Activated CD4-positive, alpha-beta T cell treated with anti-CD3 and anti-CD28 coated beads, Interleukin-2, amount 50 U/mL, for 1 hour (primary cell): ENCODE measurements at regions not wholly inside any gene's neighbourhood (a gene's known extent, or its start where the extent isn't known, plus 50 kb on each side); places are given as distances from the start of the nearest gene placed in this dataset.
"Not testable (repeated sequence)": the region's sequence is repeated elsewhere in the genome, so short reads cannot be mapped to it uniquely, and the experiment has no call there.

Source experiments
- DNase-seq: peaks from one replicate; pipeline ENCODE4 v3.0.0-alpha.2; 2020

DNA sequence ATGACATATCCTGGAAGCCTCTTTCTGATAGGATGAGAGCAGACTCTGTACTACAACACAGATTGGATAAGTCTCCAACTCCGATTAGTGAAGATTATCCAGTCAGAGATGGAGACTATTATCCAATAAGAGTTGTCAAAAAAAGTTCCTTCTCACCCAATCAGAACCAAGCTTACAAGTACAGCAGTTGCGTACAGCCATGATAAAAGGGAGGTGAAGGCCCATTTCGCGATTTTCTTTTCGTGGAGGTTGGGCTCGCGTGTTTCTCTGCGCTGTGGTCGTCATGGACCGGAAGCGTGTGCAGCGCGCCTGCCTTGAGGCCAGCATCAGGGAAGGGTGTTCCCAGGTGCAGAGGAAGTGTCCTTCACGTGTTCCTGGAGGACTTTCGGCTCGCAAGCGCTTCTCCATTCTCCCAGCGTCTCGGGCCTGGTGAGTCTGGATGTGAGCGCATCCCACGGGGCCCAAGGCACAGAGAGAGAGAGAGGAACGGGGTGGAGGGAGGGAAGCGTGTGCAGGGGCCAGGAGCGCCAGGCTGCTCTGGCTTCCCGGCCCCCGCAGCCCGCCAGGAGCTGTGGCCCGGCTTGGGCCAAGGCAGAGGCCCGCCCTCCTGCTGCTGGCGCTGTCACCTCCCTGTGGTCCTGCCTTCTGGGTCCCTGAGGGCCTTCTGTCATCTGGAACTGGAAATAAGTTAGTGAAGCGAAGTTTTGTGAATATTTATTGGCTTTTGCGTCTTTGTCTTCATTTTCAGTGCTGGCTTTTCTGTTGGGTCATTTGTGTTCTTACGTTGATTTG lies 53.9 kb downstream of the CDRT15L2 start:
- not testable (repeated sequence) for DNase-seq

DNA sequence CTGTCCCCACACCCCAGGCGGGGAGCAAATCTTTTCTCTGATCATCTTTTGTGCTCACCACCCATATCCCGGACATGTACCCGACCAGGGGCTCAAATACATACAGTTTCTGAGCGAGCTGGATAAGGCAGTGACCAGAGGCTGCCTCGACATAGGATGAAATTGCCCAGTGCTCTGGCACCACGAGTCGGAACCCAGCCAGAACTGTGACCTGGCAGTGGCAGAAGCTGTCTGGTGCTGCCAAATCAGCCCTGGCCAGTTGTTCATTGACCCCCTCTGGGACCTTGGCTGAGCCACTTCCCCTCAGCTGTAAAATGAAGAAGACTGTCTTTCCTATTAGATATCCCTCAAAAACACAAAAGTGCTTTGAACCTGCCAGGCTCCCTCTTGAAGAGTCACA lies 60.6 kb downstream of the CDRT15L2 start:
- DNase-seq: not testable (repeated sequence)

DNA sequence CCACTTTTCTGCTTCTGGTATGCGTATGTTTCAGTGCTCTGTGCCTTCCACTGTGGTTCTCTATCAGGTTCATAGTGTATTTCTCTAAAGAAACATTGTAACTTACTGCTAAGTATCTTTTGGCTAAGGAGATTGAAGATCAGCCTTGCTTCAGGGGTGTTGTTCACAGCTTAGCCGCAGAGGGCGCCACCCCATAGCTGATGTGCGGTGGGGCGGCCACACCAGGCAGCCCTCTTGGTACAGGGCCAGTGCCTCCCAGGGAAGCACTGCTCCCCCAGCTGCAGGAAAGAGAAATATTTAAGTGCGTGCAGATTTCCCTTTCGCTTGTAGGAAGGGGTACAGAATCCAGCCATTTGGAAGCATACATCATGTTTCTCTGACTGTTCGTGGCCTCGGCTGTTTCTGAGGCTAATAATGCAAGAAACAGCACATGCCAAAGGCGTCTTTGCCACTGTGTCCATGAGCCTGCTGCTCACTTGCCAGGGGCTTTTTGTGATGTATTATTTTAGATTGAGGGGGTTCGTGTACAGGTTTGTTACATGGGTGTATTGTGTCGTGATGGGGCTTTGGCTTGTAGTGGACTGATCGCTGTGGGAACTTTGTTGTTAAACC lies 67.2 kb downstream of the CDRT15L2 start:
- not testable (repeated sequence) for DNase-seq

DNA sequence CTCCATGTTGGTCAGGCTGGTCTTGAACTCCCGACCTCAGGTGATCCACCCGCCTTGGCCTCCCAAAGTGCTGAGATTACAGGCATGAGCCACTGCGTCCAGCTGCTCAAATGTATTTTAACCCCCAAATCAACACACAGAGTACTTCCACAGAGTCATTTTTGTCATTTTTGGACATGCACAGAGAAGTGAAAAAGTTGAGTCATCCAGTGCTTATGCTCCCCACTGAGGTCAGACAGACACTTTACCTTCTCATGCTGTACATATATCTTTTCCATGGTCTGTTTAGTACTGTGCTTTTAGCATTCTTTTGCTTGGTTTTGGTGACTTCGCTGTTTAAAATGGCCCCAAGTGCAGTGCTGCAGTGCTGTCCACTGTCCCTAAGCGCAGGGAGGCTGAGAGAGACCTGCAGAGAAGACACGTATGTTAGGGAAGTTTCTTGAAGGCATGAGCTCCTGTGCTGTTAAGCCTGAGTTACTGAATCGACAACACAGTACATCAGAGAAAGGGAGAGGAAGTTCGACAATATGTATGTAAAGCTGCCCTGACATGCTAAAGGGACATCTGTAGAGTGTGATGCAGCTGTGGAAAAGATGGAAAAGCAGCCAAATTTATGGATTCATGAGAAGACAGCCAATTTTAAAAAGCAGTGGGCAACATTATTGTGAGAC lies 69.7 kb downstream of the CDRT15L2 start:
- not testable (repeated sequence) for DNase-seq

DNA sequence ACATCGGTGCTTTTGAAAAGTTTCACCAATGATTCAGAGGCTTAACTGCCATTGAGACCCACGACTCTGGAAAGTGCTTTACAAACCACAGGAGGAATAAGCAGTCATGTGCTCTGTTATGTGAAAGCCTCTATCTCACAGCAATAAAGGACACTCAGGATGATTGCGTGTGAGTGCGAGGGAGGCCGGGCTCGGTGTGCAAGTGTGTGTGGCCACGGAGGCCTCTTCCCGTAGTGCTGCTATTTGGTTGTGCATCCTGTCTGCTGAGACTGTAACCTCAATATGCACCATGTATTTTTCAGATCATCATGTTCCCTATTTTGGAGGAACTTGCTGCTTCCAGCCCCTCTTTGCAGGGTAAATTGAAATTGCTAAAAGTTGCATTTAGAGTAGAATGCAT lies 71.5 kb downstream of the CDRT15L2 start:
- not testable (repeated sequence) for DNase-seq

DNA sequence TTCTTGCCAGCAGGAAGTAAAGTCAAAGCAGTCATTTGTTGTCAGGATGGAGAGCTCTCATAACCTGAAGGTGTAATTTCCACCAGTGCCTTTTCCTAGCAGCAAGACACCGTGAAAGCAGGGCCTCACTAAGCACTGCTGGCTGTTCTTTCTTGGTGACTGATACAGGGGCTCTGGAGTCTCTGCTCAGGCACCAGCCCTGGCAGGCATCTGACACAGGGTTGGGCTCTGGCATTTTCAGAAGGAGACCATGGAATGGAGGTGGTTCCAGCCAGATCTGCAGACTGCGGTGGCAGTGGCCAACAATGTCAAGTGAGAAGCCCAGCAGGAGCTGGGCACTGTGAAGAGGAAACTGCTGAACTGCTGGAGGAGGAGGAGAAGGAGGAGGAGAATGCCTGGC lies 72.2 kb downstream of the CDRT15L2 start:
- DNase-seq: not testable (repeated sequence)

DNA sequence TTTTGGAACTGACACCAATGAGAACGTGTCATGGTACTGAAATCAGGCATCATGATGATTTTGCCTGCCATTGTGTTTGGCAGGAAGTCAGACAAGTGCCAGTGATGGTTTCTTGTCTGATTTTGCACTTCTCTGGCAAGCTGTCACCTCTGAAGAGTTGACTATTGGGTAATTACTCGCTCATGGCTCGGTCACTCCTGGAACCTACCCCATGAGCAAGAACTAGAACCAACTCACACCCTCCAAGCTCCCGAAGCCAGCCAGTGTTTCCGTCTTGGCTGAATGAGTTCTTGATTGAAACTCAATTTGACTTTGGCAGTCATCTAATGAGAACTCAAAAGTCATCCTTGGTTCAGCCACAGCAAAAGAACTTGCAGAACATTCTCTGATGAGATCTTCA lies 73.9 kb downstream of the CDRT15L2 start:
- DNase-seq: not testable (repeated sequence)

DNA sequence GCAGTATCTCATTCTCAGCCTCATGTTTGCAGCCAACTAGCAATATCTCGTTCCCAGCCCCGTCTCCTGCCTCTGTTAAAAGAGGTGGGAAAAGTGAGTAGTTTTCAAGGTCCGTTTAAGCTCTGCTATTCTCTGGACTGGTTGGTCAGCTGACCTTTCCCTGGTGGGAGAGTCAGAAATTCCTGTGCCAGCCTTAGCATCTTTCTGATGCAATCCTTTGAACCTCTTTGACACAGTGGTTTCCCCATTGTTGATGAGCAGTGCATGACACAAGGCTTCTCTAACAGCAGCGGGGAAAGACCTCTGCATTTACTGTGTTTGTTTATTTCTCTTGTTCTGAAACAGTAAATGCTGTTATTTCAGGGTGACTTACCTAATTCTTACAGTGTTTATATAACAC lies 74.6 kb downstream of the CDRT15L2 start:
- not testable (repeated sequence) for DNase-seq

DNA sequence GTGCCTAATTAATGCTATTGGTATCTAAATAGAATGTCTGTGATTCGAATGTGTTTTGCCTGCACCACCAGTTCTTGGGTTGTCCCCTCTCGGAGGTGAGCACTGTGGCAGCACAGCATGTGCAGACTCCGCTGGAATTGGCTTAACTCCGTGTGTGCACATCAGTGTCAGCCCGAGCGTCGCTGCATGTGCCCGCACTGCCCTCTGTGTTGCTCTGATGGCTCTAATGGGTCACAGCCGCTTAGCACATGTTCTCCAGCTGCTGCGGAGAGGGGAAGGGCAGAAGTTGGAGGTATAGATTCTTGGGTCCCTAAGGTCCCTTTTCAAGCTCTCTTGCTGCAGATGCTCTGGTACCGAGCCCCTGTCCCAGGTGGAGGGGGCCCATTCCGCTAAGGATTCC lies 75.1 kb downstream of the CDRT15L2 start:
- not testable (repeated sequence) for DNase-seq

DNA sequence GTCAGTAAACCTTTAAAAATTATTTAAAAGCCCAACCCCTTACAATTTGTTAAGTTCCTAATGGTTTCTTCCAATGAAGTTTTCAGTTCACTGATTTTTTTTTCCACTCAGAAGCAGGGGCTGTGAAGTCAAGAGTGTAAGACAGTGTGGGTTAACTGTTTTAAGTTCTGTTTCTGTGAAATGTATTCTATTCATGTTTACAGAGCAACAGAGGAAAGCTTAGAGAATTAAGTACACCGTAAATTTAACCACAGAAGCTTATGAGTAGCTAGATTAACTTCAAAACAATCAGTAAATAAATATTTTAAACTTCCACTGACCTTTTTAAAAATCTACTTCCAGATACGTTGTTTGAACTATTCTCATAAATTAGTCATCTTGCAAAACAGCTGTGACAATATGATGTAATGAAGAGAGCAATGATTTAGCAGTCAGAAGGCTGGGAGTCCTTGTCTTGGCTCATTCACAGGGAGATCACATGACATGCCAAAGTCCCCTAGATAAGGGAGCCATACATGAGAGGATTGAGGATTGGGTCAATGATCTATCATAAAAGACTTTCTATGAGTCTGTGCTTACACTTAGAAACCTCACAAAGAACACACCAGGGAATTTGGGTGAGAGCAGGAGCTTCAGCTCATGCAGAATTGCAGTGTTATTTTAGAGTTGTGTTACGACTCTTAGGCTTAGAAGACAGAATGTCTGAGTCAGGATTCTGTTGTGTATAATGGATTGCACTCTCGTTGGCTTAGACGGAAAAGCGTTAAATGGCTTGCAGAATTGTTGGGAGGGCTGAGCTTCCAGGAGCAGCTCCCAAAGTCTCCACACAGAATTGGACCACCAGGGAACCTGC lies 85.8 kb downstream of the CDRT15L2 start:
- not testable (repeated sequence) for DNase-seq

DNA sequence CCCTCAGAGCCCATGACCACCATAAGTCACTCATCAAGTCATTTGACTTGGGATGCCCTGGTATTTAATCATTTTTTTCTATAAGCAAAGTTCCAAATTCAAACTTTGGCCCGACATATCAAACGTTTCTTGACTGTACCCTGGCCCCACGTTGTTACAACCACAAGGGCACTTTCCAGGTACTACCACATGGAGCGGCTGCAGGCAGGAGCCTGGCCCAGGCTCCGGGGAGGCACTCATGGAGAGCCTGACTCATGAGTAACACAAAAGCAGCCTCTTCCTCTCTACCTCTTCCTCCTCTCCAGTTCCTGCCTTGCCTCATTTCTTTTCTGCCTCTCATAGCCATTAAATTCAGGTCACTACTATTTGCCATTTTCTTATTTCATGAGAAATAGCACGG lies 87.2 kb downstream of the CDRT15L2 start:
- not testable (repeated sequence) for DNase-seq

DNA sequence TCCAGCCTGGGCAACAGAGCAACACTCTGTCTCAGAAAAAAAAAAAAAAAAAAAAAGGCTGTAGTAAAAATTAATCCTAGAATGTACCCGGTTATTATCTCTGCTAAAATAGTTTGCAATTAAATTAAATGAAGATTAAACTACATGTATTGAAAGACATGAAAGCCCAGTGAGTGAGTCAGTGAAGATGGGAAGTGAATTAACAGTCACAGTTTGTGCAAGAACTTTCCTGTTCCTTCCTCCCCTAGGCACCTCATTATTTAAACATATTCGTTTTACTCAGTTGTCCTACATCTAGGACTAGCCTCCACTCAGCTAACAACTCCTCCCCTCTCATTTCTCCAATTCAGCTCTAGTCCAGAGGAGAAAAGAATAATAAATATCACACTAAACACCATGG lies 88.2 kb downstream of the CDRT15L2 start:
- DNase-seq: not testable (repeated sequence)

DNA sequence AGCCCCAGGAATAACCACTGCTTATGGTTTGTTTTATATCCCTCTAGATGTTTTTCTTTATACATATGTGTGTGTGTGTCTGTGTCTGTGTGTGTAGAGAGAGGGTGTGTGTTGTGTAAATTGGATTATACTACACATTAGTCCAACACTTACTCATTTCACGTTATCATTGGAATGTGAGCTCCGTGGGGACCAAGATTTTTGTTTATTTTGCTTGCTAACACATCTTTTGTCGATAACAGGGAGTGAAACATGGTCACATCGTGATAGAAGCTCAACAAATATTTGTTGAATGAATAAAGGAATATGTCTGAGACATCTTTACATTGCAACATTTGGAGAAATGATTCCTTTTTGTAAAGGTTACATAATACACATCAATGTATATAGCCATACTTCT lies 88.8 kb downstream of the CDRT15L2 start:
- not testable (repeated sequence) for DNase-seq

DNA sequence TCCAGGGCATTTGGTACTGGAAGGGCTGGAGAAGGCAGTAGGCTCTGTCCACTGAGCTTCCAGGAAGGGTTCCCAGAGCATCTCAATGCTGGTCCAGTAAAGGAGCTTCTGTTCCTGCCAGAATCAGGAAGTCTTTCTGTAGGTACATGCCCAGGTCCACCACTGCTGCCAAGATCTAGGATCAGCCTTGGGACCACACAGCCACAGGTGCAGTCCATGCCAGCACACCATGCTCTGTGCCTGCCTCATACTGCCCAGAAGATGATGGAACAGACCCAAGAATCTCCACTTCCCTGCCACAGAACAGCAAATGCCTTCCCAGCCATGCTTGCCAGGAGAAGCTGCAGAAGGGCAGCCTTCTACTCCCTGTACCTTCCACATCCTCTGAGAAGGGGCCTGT lies 89.3 kb downstream of the CDRT15L2 start:
- DNase-seq: not testable (repeated sequence)

DNA sequence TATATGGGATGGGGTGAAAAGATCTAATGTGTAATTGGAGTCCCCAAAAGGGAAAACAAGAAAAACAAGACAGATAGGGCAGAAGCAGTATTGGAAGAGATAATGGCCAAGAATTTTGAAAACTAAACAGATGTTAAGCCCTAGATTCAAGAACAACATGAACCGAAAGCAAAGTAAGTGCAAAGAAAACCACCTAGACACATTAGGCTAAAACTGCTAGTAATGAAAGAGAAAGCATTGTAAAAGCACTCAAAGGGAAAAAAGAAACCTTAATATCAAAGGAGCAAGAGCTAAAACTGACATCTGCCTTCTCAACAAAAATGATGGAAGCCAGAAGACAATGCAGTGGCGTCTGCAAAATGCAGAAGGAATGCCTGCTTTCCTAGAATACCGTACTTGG lies 91.0 kb downstream of the CDRT15L2 start:
- DNase-seq: not testable (repeated sequence)

DNA sequence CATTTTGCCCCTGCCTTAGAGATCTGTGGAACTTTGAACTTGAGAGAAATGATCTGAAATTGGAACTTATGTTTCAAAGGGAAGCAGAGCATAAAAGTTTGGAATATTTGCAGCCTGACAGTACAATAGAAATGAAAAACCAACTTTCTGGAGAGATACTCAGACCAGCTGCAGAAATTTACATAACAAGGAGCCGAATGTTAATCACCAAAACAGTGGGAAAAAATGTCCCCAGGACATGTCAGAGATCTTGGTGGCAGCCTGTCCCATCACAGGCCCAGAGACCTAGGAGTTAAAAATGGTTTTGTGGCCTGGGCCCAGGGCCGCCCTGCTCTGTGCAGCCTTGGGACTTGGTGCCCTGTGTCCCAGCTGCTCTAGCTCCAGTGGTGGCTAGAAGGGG lies 94.8 kb downstream of the CDRT15L2 start:
- not testable (repeated sequence) for DNase-seq

DNA sequence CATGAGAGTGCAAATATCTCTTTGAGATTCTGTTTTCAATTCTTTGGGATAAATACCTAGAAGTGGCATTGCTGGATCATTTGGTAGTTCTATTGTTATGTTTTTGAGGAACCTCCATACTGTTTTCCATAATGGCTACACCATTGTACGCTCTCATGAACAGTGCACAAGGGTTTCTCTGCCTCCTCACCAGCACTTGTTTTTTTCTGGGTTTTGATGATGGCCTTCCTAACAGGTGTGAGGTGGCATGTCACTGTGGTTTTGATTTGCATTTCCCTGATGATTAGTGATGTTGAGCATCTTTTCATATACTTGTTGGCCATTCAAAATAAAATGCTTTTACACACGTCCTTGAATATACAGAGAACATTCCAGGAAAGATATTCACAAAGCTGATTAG lies 96.2 kb downstream of the CDRT15L2 start:
- not testable (repeated sequence) for DNase-seq

DNA sequence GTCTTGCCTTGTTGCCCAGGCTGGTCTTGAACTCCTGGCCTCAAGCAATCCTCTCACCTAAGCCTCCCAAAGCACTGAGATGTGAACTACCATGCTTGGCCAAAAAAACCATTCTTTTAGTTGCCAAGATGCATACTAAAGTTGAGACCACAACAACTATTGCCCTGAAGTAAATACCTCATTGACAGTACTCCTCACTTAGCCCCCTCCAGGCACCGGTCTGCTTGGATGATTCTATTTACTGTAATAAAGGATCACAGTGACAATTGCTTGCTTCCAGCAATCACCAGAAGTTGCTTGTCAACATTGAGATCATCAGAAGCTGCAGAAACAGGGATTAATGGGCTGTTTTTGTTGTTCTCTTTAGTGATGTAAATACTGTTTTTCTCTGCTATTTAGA lies 97.1 kb downstream of the CDRT15L2 start:
- DNase-seq: not testable (repeated sequence)

DNA sequence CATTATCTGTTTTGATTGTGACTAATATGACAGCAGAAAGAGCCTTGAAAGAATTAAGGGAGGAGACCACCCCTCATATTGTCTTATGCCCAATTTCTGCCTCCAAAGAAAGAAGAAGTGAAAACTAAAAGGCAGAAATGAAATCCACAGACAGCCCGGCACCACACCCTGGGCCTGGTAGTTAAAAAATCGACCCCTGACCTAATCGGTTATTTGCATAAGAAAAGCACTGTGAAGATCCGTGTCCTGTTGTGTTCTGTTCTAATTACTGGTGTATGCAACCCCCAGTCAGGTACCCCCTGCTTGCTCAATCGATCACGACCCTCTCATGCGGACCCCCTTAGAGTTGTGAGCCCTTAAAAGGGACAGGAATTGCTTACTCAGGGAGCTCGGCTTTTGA lies 97.9 kb downstream of the CDRT15L2 start:
- DNase-seq: not testable (repeated sequence)

DNA sequence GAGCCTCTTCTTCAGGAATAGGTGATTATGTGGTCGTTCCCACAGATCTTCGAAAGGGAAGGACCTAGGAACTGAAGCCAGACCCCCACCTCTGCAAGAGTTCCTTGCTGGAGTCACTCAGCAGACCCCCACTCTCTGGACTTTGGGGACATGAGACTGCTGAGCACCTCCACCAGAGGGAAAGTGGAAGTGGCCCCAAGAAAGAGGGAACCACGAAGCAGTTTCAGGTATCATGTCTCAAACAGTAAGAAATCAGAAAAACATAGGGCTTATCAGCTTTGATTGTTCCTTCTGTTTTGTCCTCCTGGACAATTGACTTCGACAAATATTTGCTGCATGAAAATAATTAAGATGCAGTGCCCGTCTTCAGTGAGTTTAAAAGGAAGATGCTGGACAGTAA lies 98.9 kb downstream of the CDRT15L2 start:
- not testable (repeated sequence) for DNase-seq

DNA sequence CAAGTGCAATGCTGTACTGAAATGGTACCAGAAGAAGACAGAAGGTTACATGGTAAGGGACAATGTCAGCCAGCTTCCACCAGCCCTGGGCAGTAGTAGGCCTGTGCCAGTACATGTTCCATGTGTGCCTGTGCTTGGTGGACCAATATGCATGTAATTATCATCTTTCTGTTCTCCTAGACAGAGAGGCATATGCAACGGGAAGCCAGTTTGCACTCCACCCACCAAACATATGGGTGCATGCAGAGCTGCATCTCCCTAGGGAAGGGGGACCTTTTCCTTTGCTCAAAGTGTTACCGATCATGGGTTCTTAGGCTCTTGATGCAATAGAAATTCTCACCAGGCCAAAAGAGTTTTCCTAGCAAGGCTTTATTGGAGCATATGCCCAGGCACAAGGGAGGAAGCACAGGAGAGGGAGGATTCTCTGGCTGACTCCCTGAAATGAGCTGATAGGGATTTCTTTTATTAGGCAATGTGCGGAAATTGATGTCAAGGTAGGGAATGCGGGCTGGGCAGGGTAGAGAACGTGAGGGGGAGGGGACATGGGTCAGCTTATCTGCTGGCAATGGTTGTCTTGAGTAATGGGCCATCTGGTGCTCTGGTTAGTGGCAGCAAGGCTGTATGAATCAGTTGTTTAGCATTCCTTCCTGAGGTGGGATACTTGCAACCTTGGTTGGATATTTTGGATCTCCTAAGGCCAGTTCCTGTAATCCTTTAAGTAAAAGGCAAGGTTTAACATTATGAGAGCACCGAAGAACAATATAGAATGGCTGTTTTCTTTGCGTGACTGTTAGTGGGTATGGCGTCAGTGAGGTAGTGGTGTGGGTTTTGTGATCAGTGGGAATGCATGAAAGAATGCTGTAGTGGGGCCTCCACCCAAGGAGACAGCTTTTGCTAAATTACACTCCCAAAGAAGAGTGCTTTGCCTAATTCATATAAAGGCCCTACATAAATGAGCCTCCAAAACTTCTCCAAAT lies 102.5 kb downstream of the CDRT15L2 start:
- not testable (repeated sequence) for DNase-seq
